ENCODE measurements at regions not wholly inside any gene's neighbourhood (a gene's known extent, or its start where the extent isn't known, plus 50 kb on each side); places are given as distances from the start of the nearest gene placed in this dataset.

DNA sequence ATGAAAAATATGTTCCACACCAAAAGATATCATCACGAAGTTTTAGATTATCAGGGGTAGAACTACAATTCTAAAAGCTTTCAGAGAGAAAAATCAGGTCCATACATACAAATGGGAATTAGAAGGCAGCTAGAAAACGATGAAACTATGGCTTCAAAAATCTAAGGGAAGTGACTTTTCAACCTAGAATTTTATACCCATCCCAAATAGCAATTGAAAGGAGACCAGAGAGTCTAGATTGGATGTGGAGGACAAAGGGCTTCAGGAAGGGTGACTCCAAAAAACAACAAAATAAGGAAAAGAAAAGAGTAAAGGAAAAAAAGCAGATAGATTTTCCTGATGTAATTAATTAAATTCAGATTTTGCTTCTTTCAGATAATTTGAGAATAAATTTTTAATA lies 72.0 kb upstream of the CEP78 start:
- TF ChIP-seq, protein P1, sequence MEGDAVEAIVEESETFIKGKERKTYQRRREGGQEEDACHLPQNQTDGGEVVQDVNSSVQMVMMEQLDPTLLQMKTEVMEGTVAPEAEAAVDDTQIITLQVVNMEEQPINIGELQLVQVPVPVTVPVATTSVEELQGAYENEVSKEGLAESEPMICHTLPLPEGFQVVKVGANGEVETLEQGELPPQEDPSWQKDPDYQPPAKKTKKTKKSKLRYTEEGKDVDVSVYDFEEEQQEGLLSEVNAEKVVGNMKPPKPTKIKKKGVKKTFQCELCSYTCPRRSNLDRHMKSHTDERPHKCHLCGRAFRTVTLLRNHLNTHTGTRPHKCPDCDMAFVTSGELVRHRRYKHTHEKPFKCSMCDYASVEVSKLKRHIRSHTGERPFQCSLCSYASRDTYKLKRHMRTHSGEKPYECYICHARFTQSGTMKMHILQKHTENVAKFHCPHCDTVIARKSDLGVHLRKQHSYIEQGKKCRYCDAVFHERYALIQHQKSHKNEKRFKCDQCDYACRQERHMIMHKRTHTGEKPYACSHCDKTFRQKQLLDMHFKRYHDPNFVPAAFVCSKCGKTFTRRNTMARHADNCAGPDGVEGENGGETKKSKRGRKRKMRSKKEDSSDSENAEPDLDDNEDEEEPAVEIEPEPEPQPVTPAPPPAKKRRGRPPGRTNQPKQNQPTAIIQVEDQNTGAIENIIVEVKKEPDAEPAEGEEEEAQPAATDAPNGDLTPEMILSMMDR (conservative IDR thresholded peaks at IDR 0.05): no peak
- TF ChIP-seq EZH2 (IDR thresholded peaks at IDR 0.05; ENCODE audit: low read depth): no peak
- intact Hi-C loops (cut with micrococcal nuclease; ENCODE audit: unreplicated experiment): no loop called here
- BruUV-seq (replicated peaks): no TSS peak

DNA sequence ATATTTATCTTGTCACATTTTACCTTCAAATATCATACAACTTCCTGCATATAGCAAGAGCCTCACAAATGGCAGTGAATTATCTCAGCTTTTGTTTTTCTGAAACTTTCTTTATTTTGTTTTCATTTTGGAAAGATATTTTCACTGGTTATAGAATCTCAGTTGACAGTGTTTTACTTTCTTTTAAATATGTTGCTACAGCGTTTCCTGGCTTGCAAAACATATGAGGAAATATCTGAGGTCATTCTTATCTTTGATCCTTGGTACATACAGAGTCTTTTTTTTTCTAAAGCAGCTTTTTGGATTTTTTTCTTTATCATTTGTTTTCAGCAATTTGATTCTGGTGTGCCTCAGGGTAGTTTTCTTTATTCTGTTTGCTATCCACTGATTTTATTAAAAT lies 77.6 kb upstream of the CEP78 start:
- H3K36me3 ChIP-seq (ENCODE audit: low read depth): no peaks in the 10 kb centered on the region
- BruUV-seq (replicated peaks): no TSS peak
- H3K4me1 ChIP-seq (replicated peaks; ENCODE audit: insufficient read depth): no peaks in the 10 kb centered on the region
- H4K20me1 ChIP-seq (ENCODE audit: insufficient read depth): no peaks in the 10 kb centered on the region
- intact Hi-C loops (cut with micrococcal nuclease; ENCODE audit: unreplicated experiment): no loop called here
- H3K9me3 ChIP-seq (ENCODE audit: insufficient read depth, low read depth): no peaks in the 10 kb centered on the region
- ChIA-PET POLR2A (ENCODE audit: unreplicated experiment) (no interaction called here), CTCF (no interaction called here)
- H3K79me2 ChIP-seq (ENCODE audit: low read depth): no peaks in the 10 kb centered on the region
- DNase-seq: no peak
- no peak overlapping the region for H2AFZ ChIP-seq
- no peak overlapping the region for H3K27ac ChIP-seq
- no peak overlapping the region for H3K4me2 ChIP-seq
- H3K27me3 ChIP-seq (ENCODE audit: insufficient read depth, low read depth): no peaks in the 10 kb centered on the region
- no peaks in the 10 kb centered on the region for H3K9me2 ChIP-seq (ENCODE audit: insufficient read depth)
- H3F3A ChIP-seq (ENCODE audit: insufficient read depth, low read depth): no peaks in the 10 kb centered on the region
- no peak overlapping the region for H3K4me3 ChIP-seq
- TF ChIP-seq, protein P1 (conservative IDR thresholded peaks at IDR 0.05): no peak
- no peak for TF ChIP-seq EZH2 (IDR thresholded peaks at IDR 0.05; ENCODE audit: low read depth)

More for the DNA sequence above, 72.0 kb upstream of the CEP78 start:
- ChIA-PET POLR2A (ENCODE audit: unreplicated experiment) (no interaction called here), CTCF (no interaction called here)
- Histone ChIP-seq H3K9me2 (ENCODE audit: insufficient read depth) (no peaks in the 10 kb centered on the region), H2AFZ (no peak overlapping the region), H3K9me3 (ENCODE audit: insufficient read depth, low read depth) (no peaks in the 10 kb centered on the region), H3K4me3 (no peak overlapping the region), H3K4me1 (replicated peaks; ENCODE audit: insufficient read depth) (peaks cover 11% of the 10 kb centered on the region; the same call in 1 of the 2 replicates), H3K79me2 (ENCODE audit: low read depth) (no peaks in the 10 kb centered on the region), H3K27me3 (ENCODE audit: insufficient read depth, low read depth) (no peaks in the 10 kb centered on the region), H3K4me2 (no peak overlapping the region), H4K20me1 (ENCODE audit: insufficient read depth) (no peaks in the 10 kb centered on the region), H3K27ac (no peak overlapping the region), H3F3A (ENCODE audit: insufficient read depth, low read depth) (no peaks in the 10 kb centered on the region), H3K36me3 (ENCODE audit: low read depth) (no peaks in the 10 kb centered on the region)
- no peak for DNase-seq

DNA sequence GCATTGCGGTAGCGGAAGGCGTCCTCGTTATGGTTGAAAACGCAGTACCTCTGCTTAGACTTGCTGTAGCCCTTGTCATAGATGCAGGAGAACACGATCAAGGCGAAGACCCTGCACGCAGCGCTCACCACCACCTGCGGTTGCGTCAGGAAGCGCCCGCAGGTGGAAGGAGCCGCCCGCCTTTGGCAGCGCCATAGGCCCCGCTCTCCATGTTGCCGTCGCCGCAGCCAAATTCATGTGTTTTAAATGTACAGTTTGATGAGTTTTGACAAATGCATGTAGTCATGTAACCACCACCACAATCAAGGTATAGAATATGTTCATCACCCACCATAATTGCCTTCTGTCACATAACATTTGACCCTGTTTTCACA lies 84.9 kb upstream of the CEP78 start:
- H3K4me1 ChIP-seq (replicated peaks; ENCODE audit: insufficient read depth): no peaks in the 10 kb centered on the region
- H3F3A ChIP-seq (ENCODE audit: insufficient read depth, low read depth): no peaks in the 10 kb centered on the region
- H3K27ac ChIP-seq: no peak overlapping the region
- H3K4me3 ChIP-seq: no peak overlapping the region
- DNase-seq: no peak
- CTCF ChIA-PET: no interaction called here
- no peak overlapping the region for H3K4me2 ChIP-seq
- POLR2A ChIA-PET (ENCODE audit: unreplicated experiment): no interaction called here
- H3K27me3 ChIP-seq (ENCODE audit: insufficient read depth, low read depth): no peaks in the 10 kb centered on the region
- TF ChIP-seq, protein P1 (conservative IDR thresholded peaks at IDR 0.05): no peak
- TF ChIP-seq EZH2 (IDR thresholded peaks at IDR 0.05; ENCODE audit: low read depth): no peak
- no peaks in the 10 kb centered on the region for H4K20me1 ChIP-seq (ENCODE audit: insufficient read depth)
- no peak overlapping the region for H2AFZ ChIP-seq
- no peaks in the 10 kb centered on the region for H3K79me2 ChIP-seq (ENCODE audit: low read depth)
- no peaks in the 10 kb centered on the region for H3K36me3 ChIP-seq (ENCODE audit: low read depth)
- no TSS peak for BruUV-seq (replicated peaks)
- H3K9me2 ChIP-seq (ENCODE audit: insufficient read depth): no peaks in the 10 kb centered on the region
- intact Hi-C loops (cut with micrococcal nuclease; ENCODE audit: unreplicated experiment): no loop called here
- no peaks in the 10 kb centered on the region for H3K9me3 ChIP-seq (ENCODE audit: insufficient read depth, low read depth)
